ENCODE measurements at regions not wholly inside any gene's neighbourhood (a gene's known extent, or its start where the extent isn't known, plus 50 kb on each side); places are given as distances from the start of the nearest gene placed in this dataset.
"Not testable (repeated sequence)": the region's sequence is repeated elsewhere in the genome, so short reads cannot be mapped to it uniquely, and the experiment has no call there.

DNA sequence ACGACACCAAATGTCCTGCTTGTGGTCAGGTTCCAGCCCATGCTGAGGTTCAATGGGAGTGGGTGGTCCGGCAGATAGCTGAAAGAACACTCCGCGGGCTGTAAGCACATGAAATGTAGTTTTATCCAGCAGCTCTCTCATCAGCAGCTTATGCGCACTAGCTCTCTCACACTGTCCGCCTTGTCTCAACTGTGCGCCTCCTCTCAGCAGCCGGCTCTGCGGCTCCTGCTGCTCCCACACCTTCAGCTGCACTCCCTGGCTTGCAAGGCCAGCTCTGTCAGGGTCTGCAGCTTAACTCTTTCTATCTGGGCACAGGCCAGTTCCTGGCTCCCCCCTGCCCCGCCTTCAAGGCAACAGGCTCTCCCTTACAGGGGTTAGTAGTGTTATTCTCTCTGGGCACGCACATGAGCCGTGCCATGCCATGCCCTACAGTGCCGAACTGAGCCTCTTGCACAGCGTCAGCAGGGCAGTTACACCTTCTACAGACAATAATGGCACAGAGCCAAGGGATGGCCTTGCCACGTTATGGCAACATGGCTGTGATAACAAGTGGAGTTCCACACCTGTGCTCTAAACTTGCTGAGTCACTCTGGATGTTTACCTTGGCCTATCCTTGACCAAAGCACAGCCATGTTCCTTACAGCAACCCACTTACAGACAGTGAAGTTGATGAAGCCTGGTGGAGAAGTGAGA lies 84.0 kb upstream of the LRFN2 start:
- DNase-seq = no peak

GRCh38 chr6:40669343-40669742 lies 82.2 kb upstream of the LRFN2 start:
- no peak for DNase-seq

DNA sequence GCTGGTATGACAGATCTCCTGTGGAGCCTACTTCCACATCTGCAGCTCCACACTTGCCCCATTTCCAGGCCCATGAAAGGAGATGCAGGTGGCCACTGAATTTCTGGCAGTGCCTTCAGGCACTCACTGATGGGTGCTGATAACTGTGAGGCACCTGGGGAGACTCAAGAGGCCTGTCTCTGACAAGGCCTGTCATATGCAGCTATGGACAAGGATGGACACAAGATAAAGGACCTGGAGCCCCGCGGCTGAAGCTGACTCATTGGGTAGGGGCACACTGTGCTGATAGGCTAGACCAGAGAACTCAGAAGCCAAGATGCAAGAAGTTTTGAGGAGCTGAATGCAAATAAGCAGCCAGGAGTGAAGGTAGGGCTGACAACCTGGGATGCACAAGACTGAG lies 81.0 kb upstream of the LRFN2 start:
- no peak for DNase-seq

- no peak for DNase-seq
Measured at GRCh38 chr6:40666530-40666929, 79.4 kb upstream of the LRFN2 start.

DNA sequence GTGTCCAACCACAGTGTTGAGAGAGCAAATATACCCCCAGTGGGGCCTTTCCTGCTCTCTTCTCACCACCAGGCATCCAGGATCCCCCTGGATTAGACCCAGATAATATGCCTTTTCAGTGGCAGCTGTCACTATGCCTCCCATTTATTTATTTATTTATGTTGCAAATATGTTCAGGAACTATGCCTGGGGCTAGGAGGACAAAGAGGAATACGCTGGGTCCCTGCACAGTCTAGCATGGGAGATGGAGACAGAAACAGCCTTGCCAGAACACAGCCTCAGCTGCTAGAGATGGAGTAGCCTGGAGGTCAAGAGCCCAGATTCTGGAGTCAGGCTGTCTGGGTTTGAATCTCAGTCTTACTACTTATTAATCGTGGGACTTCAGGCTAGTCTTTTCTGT lies 74.6 kb upstream of the LRFN2 start:
- no peak for DNase-seq

DNA sequence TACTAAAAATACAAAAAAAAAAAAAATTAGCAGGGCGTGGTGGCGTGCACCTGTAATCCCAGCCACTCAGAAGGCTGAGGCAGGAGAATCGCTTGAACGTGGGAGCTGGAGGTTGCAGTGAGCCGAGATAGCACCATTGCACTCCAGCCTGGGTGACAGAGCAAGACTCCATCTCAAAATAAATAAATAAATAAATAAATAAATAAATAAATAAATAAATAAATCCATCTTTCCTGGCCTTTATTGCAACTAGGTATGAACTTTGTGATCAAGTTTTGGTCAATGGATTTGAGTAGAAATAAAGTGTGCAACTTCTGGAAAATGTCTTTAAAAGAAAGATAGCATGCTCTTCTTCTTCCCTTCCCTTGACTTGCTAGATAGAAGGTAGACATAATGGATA lies 69.6 kb upstream of the LRFN2 start:
- not testable (repeated sequence) for DNase-seq

DNA sequence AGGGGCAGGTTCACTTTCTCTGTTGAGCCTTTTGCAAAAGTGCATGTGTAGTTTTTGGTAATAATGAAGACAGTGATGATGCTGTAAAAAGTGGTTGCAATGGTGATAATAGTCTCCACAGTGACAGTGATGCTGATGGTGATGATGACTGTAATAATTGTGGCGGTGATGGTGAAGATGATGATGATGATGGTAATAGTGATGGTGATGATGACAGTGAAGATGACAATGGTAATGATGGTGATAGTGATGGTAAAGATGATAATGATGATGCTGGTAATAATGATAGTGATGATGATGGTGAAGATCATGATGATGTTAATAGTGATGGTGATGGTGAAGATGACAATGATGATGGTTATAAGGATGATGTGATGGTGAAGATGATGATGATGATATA lies 67.7 kb upstream of the LRFN2 start:
- no peak for DNase-seq

- no peak for DNase-seq
Measured at GRCh38 chr6:40645043-40645442, 57.9 kb upstream of the LRFN2 start.

- no peak for DNase-seq
Measured at GRCh38 chr6:40642837-40643236, 55.7 kb upstream of the LRFN2 start.

DNA sequence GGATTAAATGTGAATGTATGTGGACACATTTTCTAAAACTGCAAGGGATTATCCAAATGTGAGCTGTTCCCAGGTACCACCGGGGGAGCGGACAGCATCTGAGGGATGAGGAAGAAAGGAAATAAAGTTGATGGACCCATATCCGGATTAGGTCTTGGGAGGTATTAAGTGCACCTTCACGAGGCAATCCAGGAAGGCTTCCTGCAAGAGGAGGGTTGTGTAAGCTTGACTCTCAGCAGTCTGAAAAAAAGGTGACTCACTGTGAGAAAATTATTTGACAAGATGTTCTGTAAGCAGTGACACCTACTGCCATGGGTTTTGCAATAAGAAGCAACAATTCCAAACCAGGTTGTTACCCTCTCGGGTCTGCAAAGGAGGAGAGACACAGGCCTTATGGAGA lies 55.0 kb upstream of the LRFN2 start:
- no peak for DNase-seq

DNA sequence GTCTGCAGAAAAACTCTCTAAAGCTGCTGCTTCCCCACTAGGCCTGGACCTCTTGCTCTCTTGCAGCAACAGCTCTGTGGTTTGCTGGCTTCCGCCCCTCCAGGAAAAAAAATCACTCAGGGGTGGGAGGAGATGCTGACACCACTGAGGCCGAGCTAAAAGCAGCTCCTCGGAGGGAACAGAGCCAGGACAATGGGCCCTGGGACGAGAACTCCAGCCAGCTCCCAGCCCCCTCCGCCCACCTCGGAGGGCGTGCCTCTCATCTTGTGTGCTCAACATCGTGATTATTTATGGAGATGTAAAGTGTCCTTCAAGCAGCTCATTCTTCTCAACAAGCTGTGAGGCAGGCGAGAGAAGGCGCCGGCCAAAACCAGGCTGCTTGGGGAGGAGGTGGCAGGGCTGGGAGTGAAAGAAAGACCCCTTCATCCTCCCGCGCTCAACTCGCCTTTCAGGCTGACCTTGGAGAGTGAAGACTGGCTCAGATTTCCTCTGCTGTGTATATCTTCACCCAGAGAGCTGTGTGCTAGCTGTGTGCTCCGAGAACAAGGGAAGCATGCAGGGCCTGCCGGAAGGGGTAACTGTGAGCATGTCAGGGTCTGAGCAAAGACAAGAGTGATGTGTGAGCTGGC lies 53.5 kb upstream of the LRFN2 start:
- DNase-seq = peak; percentile 89

Data from DMS79 (cell line).